Prostate gland (tissue), 2 donors: ENCODE measurements at regions not wholly inside any gene's neighbourhood (a gene's known extent, or its start where the extent isn't known, plus 50 kb on each side); places are given as distances from the start of the nearest gene placed in this dataset.

ENCODE experiments used
- DNase-seq: peaks from one replicate; pipeline ENCODE4 v3.0.0-alpha.2; 2019; ENCODE audit warnings: low spot score
- H3K27ac ChIP-seq, 2 donors: fragments of 200-600 bp; sonication (generic); 2 replicates each; pipeline ENCODE4 v1.5.1; 2017 to 2019
- H3K27me3 ChIP-seq: fragments of 200-600 bp; sonication (generic); replicated peaks from 2 replicates; pipeline ENCODE4 v1.5.1; 2019; ENCODE audit not compliant: insufficient read depth
- H3K36me3 ChIP-seq, 2 donors: fragments of 200-600 bp; sonication (generic); 1 replicate in 1 of 2; 2 replicates in 1 of 2; pipeline versions ENCODE4 v1.5.1 to v1.8.1; 2017 to 2019
- H3K4me1 ChIP-seq: fragments of 200-600 bp; sonication (generic); replicated peaks from 2 replicates; pipeline ENCODE4 v1.5.1; 2019
- H3K4me3 ChIP-seq, 2 donors: fragments of 200-600 bp; sonication (generic); 2 replicates each; pipeline ENCODE4 v1.5.1; 2017 to 2019
- H3K9me3 ChIP-seq: fragments of 200-600 bp; sonication (generic); 2 replicates; pipeline ENCODE4 v1.5.1; 2017
- CTCF ChIP-seq, 4 experiments: fragments of 200-600 bp in 2 of 4; fragments of 450-650 bp in 2 of 4; sonication (generic) in 2 of 4; IDR thresholded peaks; 1 replicate in 3 of 4; 2 replicates in 1 of 4; pipeline ENCODE4 v1.5.1; 2016 to 2019; ENCODE audit warnings: antibody characterized with exemption in 4 of 4, mild to moderate bottlenecking in 2 of 4, moderate library complexity in 2 of 4
- POLR2A ChIP-seq: fragments of 450-650 bp; IDR thresholded peaks from one replicate; pipeline ENCODE4 v1.6.1; 2016; ENCODE audit warnings: antibody characterized with exemption, mild to moderate bottlenecking
- POLR2AphosphoS5 ChIP-seq: sonication (generic); formaldehyde crosslinking; IDR thresholded peaks from one replicate; pipeline ENCODE4 v1.6.1; 2017; ENCODE audit warnings: antibody characterized with exemption
- WGBS: methylation state at CpG from one replicate; pipeline ENCODE4 v1.1.5; 2018; 5-methylcytosine and 5-hydroxymethylcytosine counted together
- intact Hi-C: fragments of 100-400 bp; cut with DNase I; formaldehyde crosslinking; loops from one replicate; pipeline ENCODE4 v1.14.2; 2022

GRCh38 chr5:39867923-39868322 is 443.1 kb upstream of the DAB2 start:
- no peak for DNase-seq
- no peak overlapping the region for H3K27ac ChIP-seq
- H3K4me3 ChIP-seq, result no peak overlapping the region
- intact Hi-C loops, result no loop called here
- H3K9me3 ChIP-seq, result no peaks in the 10 kb centered on the region
- no peaks in the 10 kb centered on the region for H3K4me1 ChIP-seq
- no peaks in the 10 kb centered on the region for H3K27me3 ChIP-seq
- H3K36me3 ChIP-seq, result no peaks in the 10 kb centered on the region
- TF ChIP-seq POLR2AphosphoS5 (no peak), CTCF (IDR thresholded peaks at IDR 0.05) (no peak), POLR2A (no peak)

DNA sequence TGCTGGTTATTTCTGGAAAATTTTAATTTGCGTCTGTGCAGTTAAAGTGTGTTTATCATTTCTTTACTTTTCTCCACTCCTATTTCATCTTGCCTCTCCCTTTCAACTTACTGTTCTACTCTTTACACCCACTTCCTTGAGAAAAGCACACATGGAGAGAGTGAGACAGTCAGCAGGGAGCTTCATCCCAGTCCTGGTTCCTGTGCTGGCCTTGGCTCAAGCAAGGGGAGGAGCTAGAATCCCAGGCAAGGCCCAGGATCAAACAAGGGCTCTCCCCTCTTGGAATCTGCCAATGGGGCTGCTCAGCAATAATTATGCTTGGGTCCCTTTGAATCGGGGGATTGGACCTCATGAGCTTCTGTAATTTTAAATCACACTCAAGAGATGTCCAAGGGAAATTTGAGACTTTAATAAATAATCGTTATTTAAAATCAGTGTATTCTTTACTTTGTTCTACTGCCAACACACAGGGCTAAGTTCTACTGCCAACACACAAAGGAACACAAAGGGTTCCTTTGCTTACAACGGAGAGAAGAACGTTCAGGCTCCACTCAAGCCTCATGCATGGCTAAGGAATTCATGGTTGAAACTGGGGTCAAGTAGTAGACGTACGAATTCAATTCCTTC is 439.3 kb upstream of the DAB2 start:
- Histone ChIP-seq H3K9me3 (no peaks in the 10 kb centered on the region), H3K27ac (peak overlapping the region; percentile 12 to 30)
- WGBS, result 17% methylated on average over 7 of the region's 7 CpGs

GRCh38 chr5:39857041-39857440 is 432.3 kb upstream of the DAB2 start:
- TF ChIP-seq POLR2AphosphoS5 (no peak), POLR2A (no peak), CTCF (IDR thresholded peaks at IDR 0.05) (no peak)
- no peak for DNase-seq
- Histone ChIP-seq H3K36me3 (no peaks in the 10 kb centered on the region), H3K4me3 (no peak overlapping the region), H3K27me3 (no peaks in the 10 kb centered on the region), H3K9me3 (no peaks in the 10 kb centered on the region), H3K27ac (no peak overlapping the region), H3K4me1 (no peaks in the 10 kb centered on the region)
- intact Hi-C loops, result no loop called here
- 94% methylated on average over 3 of the region's 3 CpGs for WGBS

More for the DNA sequence above, 439.3 kb upstream of the DAB2 start:
- Histone ChIP-seq H3K4me1 (no peaks in the 10 kb centered on the region), H3K4me3 (no peak overlapping the region), H3K27me3 (no peaks in the 10 kb centered on the region), H3K36me3 (no peaks in the 10 kb centered on the region)
- intact Hi-C loops, result no loop called here
- TF ChIP-seq CTCF (IDR thresholded peaks at IDR 0.05) (no peak), POLR2AphosphoS5 (peak; percentile 39), POLR2A (no peak)
- DNase-seq, result peak; percentile 21

DNA sequence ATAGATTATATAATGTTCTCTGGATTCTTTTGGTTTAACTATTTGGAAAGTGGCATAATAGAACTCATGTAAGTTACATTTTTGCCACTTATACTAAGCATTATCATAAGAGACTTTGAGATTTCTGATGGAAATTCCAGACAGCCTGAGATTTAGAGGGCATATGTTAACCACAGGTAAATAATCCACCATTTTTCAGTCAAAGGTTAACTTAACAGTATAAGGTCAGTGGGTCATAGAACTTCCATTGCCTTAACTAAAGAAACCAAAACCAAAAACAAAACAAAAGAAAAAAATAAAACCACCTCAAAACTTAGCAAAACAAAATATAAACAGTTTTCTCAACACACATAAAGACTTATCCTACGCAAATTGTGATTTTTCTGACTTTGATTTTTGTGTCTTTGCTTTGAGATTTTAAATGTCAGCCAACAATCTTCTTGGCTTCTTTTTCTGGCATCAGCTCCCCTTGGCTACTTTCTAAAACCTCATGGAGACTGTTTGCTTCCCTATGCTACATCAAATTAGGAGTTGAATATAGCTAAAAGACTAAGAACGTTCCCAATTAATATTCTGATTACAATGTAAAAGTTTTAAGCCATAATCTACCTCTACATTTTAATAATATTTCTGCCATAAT is 430.1 kb upstream of the DAB2 start:
- H3K36me3 ChIP-seq, result no peaks in the 10 kb centered on the region
- H3K27me3 ChIP-seq, result no peaks in the 10 kb centered on the region
- no peaks in the 10 kb centered on the region for H3K4me1 ChIP-seq
- intact Hi-C loops, result no loop called here
- H3K27ac ChIP-seq, result no peak overlapping the region
- H3K9me3 ChIP-seq, result no peaks in the 10 kb centered on the region
- WGBS, result 73% methylated on average over 2 of the region's 2 CpGs
- no peak for DNase-seq
- TF ChIP-seq CTCF (IDR thresholded peaks at IDR 0.05) (no peak), POLR2A (no peak), POLR2AphosphoS5 (no peak)
- no peak overlapping the region for H3K4me3 ChIP-seq

DNA sequence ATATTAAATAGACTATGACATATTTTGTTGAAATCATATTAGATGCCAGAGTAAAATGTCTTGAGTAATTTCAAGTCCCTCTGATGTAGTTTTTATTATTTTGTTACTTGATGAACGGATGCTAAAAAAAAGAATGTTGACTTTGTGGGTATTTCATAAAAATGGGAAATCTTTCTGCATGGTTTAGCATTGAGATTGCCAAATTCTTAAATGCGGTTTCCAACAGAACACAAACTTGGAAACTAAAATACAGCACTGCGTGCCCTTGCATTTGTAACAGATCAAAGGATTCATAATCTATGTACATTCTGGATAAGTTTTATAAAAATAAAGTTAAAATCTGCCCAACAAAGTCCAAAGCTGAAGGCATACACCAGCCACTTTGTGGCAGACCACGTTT is 425.5 kb upstream of the DAB2 start:
- DNase-seq, result no peak
- H3K4me3 ChIP-seq, result no peak overlapping the region
- TF ChIP-seq POLR2A, result no peak
- TF ChIP-seq POLR2AphosphoS5, result no peak
- TF ChIP-seq CTCF (IDR thresholded peaks at IDR 0.05), result no peak
- no peaks in the 10 kb centered on the region for H3K9me3 ChIP-seq
- intact Hi-C loops, result no loop called here
- 60% methylated on average over 4 of the region's 4 CpGs for WGBS
- H3K36me3 ChIP-seq, result no peaks in the 10 kb centered on the region
- no peak overlapping the region for H3K27ac ChIP-seq
- H3K4me1 ChIP-seq, result no peaks in the 10 kb centered on the region
- no peaks in the 10 kb centered on the region for H3K27me3 ChIP-seq
